GM18511 (cell line): ENCODE measurements at regions not wholly inside any gene's neighbourhood (a gene's known extent, or its start where the extent isn't known, plus 50 kb on each side); places are given as distances from the start of the nearest gene placed in this dataset.
A peak's percentile ranks its signal among the peaks of the same experiment; 100 is the strongest.
"Not testable (repeated sequence)": the region's sequence is repeated elsewhere in the genome, so short reads cannot be mapped to it uniquely, and the experiment has no call there.

ENCODE experiments used
- ATAC-seq: cut with Tn5 transposase; IDR thresholded peaks from one replicate; pipeline ENCODE4 v1.9.1; 2021; ENCODE audit warnings: mild to moderate bottlenecking, moderate library complexity; ENCODE audit not compliant: unreplicated experiment

DNA sequence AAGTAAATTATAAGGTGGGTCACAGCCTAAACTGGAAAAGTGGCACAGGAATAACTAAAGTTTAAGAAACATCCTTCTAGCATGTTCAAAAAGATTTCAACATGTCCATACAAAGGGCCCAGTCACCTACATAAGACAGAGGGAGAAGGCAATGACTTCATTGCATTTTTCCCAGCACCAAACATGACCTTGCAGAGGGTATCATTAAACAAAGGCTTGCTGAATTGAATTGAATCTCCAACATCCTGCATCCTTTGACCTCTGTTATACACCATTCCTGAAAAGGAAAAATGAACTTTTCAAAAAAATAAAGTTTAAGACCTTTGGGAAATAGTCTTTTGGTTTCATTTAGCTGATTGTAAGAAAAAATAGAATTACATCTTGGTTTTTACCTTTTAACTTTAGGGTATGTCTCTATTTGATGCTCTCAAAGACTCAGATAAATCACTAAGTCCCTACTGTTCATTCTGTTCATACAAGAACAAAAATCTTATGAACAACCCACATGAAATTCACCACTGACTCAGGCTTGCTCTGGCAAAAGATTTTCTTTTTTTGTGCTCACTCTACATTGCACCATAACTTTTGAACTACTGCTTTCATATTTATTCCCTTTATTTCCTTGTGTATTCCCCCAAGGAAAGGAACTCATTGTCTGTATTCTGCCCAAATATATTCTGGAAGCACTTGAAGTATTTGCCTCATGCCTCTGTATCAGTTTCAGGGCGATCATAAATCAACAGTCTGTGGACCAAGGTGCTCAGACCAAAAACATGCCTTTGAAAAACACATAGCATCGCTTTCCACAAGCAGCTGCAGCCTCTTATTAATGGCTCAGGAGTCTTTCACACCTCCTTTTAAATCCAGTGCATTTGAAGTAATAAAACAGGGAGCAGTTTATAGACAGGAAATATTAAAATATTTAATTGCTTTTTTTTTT lies 121.7 kb downstream of the DUSP6 start:
- ATAC-seq = no peak

DNA sequence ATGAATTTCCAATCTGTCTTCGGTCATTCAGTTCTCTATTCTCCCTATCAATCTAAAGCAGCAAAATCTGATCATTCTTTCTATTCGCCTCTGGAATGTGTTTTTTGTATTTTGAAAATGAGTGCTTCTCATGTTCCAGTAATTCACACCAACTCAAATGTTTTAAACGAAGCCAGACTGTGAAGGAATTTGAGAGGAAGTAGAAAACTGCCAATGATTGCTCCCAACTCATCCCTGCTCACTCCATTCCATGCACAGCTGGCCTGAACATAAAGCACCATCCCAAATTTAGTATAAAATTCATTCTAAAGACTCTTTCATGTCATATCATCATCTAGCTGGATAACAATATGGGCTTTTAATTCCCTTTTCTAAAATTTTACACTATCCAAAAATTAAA lies 123.8 kb downstream of the DUSP6 start:
- ATAC-seq = no peak

DNA sequence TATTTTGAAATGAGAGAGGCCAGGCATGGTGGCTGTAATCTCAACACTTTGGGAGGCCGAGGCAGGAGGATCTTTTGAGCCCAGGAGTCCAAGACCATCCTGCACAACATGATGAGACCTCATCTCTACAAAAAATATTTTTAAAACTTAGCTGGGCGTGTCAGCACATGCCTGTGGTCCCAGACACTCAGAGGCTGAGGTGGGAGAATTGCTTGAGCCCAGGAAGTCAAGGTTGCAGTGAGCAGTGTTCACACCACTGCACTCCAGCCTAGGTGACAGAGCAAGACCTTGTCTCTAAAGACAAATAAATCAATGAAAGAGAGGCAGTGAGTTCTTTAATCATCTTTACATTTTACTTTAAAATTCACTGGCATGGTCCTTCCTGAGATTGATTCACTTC lies 124.5 kb downstream of the DUSP6 start:
- ATAC-seq = no peak

DNA sequence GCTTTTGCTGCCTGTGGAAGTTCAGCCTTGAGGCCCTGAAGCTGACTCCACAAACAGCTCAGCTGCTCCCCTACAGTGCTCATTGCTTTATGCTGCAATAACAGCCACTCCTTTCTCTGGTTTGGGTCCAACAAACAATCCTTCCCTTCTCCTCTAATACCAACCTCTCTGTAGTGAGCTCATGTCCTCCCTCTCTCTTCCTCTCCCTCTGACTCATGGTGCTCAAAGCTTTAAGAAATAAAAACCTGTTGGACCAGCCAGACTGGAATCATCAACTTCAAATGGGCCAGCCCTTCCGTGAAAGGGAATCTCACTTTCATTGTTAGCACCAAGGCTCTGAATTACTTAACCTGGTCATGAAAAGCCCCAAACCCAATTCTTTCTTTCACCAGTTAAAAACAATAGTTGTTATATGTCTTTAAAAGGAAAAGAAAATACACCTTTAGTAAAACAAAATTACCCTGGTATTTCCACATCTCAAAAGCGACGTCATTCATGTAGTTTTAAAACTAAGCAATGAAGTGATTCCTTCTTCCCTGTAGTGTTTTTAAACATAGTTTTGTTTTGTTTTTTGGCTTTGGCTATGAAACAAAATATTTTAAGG lies 126.4 kb downstream of the DUSP6 start:
- ATAC-seq = peak; percentile 54

DNA sequence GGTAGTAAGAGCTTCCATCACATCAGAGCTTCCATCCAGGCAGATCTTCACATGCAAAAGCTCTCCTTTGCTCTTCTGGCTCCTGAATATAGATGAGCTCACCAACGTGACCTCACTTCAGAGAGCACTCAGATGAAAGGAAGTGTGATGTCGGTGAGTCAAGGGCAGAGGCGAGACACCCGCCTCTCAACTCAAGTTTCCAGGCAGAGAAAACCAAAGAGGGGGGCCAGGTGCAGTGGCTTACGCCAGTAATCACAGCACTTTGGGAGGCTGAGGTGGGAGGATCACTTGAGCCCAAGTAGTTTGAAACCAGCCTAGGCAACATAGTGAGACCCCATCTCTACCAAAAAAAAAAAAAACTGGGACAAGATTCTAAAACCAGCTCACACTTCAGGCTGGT lies 126.9 kb downstream of the DUSP6 start:
- peak; percentile 75 for ATAC-seq

DNA sequence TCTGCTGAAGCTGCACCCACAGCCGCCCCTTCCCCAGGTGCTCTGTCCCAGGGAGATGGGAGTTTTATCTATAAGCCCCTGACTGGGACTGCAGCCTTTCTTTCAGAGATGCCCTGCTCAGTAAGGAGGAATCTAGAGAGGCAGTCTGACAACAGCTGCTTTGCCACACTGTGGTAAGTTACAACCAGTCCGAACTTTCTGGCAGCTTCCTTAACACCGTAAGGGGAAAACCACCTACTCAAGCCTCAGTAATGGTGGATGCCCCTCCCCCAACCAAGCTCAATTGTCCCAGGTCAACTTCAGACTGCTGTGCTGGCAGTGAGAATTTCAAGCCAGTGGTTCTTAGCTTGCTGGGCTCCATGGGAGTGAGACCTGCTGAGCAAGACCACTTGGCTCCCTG lies 129.7 kb downstream of the DUSP6 start:
- ATAC-seq = not testable (repeated sequence)

DNA sequence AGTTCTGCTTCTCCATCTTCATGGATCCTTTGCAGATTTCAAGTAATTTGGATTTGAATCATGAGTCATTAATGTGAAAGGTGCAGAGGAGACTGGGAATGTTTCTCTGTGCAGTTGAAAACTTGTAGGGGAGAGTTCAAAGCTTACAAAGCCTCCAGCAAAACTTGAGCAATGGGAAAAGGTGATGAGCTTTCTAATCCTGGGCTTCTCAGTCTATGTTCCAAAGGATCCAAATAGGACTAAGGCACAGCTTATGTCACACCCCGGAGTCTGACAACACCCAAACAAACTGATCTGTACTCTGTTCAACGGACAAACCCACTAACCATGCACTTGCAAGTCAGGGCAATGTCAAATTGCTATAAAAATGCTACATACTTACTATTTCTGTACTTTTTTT lies 134.8 kb downstream of the DUSP6 start:
- ATAC-seq = no peak

DNA sequence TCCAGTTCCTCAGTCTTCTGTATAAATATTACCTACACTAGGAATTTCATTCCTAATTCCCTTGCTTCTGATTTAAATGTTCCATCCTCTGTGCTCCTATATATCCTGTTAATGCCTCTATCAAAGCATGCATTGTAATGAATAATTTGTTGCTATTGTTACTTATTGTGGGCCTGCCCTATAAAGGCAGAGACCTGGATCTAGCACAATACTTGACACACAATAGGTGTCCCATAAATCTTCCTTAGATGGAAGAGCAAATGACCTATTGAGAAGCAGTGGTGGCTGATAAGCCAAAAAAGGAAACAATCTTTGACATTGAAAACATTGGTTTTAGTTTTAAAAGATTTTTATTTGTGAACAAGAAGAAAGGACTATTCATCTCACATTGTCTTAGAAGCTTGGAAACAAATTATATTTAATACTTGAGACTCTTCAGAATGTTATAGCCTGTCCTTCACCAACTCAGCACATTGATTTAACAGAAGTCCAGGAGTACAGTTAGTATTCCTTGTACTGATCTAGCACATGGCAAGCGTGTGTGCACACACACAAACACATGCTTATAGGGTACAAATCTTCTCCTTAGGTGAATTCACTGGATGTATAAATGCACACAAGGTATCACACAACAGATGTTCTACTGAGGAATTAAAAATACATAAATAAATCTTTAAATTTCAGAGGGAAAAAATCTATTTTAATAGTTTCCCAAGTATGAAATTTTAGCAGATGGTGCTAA lies 135.9 kb downstream of the DUSP6 start:
- ATAC-seq = no peak

DNA sequence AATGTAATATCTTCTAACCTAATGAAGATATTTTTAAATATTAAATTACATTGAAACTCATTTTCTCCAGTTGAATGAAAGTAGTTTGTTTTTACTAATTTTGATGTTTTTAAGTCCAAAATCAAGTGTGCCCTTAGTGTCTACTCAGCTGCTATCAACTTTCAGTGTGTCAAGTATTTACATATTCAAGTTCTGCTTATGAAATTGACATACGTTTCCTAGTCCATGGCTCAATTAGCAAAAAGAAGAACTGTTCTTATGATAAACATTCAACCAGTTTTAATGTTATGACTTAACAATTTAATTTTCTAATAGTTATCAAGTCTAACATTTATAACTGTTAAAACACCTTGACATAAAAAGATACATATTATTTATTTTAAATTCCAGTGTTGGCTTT lies 137.1 kb downstream of the DUSP6 start:
- ATAC-seq = no peak

DNA sequence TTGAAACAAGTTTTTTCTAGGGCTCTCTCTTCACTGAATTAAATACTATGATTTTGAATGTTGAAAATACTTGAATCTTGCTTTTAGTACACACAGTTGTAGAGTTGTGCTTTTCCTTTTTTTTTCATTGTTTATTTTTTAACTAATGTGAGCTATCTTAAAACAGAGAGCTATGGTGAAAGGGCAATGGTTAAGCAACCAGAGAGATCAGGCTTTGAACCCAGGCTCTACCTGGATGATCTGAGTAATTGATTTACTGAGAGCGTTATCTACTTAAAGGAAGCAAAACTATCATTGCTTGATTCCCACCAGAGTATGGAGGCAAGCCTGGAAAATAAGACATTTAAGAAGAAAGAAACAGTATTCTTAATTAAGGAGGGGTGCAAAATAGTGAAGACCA lies 138.6 kb downstream of the DUSP6 start:
- no peak for ATAC-seq

DNA sequence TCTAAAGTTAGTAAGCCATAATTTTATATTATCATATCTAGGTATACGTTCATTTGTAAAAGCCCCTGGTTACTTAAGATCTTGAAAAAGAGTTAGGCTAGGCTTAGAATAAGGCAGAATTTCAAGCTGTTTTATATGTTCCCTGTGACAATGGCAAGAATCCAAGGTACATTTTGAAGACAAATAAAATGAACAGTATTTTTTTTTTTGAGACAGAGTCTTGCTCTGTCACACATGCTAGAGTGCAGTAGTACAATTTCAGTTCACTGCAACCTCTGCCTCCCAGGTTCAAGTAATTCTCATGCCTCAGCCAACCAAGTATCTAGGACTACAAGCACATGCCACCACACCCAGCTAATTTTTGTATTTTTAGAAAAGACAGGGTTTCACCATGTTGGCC lies 139.2 kb downstream of the DUSP6 start:
- no peak for ATAC-seq

DNA sequence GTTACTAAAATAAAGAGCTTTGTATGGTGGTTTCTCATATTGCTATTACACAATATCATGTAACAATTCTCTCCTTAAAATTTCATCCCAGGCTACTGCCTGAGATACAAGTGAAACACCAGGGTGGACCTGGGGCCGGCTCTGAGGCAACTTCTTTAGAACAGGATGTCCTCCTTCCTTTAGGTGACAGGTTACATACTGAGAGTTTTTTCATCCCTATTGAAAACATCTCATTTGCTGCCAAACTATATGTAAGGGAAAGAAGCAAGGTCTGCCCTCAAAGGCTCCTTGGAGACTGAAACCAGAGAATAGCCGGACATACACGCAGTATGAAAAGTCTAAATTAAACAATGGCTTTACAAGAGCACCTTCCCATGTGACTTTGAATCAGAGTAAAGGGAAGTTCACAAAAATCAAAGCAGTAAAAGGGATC lies 139.9 kb downstream of the DUSP6 start:
- ATAC-seq = no peak

DNA sequence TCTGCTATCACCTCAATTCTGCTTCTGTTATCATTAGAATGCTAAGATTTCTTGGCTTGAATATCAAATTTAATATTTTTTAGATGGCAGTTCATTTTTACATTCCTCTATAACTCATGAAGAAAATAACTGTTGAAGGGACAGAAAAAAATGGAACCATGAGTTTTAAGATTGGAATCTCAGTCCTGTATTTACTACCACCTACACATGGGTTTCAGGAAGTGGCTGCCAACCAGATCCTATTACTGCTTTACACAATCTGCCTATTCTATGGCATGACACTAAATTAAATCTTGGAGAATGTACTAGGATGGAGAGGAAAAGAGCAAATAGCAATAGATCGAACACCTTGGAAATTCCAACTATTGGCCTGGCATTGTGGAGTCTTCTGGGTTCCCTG lies 140.8 kb downstream of the DUSP6 start:
- no peak for ATAC-seq

DNA sequence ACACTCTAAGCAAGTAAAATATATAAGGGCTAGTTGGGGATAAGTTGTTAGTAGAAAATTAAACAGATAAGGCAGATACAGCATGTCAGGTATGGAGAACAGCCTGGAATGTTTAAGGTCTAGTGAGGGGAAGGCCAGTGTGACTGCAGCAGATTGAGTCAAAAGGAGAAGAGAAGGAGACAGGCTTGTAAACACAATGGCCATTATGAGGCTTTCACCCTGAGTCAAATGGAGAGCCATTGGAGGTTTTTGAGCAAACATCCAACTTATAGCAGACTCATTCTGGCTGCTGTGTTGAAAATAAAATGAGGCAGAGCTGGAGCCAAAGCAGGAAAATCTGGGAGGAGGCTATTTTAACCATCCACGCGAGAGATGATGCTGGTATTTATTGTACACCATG lies 142.0 kb downstream of the DUSP6 start:
- ATAC-seq = peak; percentile 43

DNA sequence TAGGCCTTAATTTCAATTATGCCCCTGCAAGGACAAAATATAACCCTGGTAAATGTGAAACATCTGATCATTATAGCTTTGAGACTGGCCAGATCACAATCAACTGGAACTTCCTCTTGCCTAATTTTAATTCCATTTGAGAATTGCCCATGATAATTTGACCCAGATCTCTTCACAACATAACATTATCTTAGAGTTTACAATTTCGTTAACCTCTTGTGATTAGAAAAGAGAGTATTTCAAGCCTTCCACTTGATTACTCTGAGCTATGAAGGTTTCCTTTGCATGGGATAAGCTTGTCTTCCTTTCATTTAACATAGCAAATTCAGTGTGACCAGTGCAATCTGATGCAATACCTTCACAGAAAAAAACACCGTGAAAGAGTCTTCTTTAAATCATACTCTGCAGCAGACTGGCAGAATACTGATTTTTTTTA lies 143.6 kb downstream of the DUSP6 start:
- ATAC-seq = no peak

DNA sequence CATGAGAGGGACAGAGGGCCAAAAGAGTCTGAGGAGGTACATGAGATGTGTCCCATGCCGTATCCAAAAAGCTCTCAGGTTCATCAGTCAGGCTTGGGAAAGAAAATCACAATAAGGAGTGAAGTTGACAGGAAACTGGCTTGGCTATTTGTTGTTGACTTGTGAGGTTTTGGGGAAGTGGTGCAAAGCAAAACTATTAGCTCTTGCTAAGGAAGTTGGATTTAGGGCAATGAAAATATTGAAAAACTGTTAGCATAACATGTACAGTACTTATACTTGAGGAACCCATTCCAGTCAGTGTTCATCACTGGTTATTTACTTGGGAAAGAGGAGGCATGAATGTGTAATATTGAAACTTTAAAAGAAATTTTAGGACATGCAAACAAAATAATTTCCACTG lies 145.9 kb downstream of the DUSP6 start:
- ATAC-seq = no peak

DNA sequence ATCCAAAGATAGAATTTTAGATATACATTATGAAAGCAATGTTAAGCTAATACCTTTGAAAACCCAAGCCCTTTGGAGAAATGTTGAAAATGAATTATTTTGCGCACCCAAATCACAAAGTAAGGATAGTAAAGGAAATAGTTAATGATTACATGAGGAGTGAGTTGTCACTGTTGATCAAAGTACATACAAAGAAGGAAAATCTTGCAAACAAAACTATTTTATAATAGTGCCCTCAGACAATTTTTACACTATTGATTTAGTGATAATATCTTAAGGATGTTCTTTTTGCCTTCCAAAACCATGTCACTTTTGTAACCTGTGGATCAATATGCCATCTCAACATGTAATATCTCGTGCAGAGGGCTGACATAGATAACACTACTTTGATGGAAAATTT lies 146.8 kb downstream of the DUSP6 start:
- no peak for ATAC-seq

DNA sequence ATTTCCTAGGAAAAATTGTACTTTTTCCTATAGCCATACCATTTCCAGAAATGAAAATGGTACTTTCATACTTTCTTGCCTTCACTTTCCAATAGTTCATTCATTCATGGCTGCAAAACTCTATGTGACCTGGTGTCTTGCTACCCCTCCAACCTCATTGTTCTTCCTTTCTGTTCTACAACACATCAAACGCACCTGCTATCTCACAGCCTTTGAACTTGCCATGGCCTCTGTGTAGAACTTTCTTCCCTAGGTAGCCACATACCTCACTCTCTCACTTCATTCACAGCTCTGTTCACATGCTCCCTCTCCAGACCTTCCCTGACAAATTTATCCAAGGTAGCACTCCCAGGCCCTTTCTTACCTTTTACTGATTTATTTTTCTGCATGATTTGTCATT lies 149.2 kb downstream of the DUSP6 start:
- no peak for ATAC-seq

DNA sequence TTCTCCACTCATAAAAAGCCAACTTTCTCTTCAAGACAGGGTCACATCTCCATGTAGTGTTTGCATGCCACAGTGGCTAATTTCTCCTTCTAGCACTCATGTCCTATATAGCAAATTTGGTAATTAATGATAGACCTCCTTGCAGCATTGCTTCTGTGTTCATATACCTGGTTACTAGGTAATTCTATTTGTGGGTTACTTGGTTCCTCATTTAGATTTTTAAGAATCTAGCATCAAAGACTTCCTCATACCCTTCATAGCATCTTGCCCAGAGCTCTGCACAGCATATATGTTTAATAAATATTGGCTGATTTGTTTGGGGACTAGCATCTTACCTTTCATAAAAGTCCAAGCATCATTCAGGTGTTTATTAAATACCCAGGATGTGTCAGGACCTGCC lies 152.1 kb downstream of the DUSP6 start:
- ATAC-seq = no peak

DNA sequence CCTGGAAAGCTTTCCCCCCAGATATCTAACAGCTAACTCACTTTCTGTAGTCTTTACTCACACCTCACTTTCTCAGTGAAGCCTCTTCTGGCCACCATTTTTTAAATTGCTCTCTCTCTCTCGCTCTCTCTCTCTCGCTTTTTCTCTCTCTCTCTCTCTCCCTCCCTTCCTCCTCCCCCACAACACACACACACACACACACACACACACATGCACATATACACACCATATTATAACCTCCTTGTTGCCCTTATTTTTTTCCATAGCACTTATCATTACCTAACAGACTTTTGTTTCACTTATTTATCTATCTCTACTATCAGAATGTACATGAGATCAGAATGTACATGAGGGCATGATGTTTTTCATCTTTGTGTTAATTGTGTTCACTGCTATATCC lies 156.8 kb downstream of the DUSP6 start:
- no peak for ATAC-seq

DNA sequence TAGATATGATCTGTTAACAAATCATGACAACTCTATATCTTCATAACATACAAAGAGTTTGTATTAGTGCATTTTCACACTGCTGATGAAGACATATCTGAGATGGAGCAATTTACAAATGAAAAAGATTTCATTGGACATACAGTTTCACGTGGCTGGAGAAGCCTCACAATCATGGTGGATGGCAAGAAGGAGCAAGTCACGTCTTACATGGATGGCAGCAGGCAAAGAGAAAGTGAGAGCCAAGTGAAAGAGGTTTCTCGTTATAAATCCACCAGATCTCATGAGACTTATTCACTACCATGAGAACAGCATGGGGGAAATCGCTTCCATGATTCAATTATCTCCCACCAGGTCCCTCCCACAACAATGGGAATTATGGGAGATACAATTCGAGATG lies 157.6 kb downstream of the DUSP6 start:
- ATAC-seq = no peak

DNA sequence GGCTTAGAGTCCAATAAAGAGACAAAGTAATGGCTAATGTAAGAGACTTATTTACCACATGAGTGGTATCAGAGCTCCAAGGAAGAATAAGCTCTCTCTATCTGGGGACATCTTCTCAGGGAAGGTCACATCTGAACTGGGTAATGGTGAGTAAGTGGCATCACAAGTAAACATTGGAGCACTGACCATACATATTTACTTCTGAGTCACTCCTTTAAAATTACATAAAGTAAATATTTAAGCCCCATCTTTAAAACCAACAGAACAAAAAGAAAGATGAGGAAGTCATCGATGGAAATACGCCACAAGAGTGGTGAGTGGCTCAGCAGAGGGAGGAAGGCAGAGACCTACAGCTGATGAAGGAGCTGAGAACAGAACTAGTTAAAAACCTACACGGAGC lies 159.9 kb downstream of the DUSP6 start:
- ATAC-seq = no peak
